ENCODE measurements at regions not wholly inside any gene's neighbourhood (a gene's known extent, or its start where the extent isn't known, plus 50 kb on each side); places are given as distances from the start of the nearest gene placed in this dataset.

DNA sequence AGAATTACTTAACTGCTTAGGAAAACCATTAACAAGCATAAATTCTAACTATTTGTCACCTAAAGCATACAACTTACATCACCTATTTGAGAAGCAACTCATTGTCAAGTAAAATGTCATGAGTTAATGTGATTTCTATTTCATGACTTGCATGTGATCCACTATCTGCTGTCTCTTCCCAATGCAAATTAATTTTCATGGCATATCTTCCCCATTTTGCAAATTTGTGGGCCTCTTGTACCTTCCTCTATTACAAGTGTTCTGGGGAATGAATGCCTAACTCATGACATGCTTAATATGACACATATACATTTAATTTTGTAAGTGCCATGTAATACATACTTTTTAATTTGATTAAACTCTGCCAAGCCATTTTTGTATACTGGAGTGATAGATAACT is 81.1 kb upstream of the EDNRB start:
- no peaks in the 10 kb centered on the region for H3K36me3 ChIP-seq (replicated peaks in 1 of 2; ENCODE audit: control insufficient read depth in 1 of 2, insufficient read depth in 2 of 2, low read length in 2 of 2)
- H3K27me3 Mint-ChIP-seq (ENCODE audit: low read depth in 3 of 3), result peaks cover 0 to 2% (median under 1%) of the 10 kb centered on the region in 3 donors
- no peak overlapping the region for H3K4me3 ChIP-seq (replicated peaks in 1 of 3; ENCODE audit: low read depth in 2 of 3, low read length in 3 of 3)
- no peak for DNase-seq
- H3K4me2 ChIP-seq (replicated peaks; ENCODE audit: extremely low read depth, low read length, poor library complexity, severe bottlenecking), result no peak overlapping the region
- intact Hi-C loops (cut with micrococcal nuclease), result no loop called here
- no peaks in the 10 kb centered on the region for H3K27me3 ChIP-seq (ENCODE audit: control insufficient read depth in 2 of 2, insufficient read depth in 2 of 2, low read length in 2 of 2)
- H3K4me1 ChIP-seq (ENCODE audit: control insufficient read depth in 1 of 2, insufficient read depth in 2 of 2, low read length in 2 of 2), result no peaks in the 10 kb centered on the region
- TF ChIP-seq, protein P1, sequence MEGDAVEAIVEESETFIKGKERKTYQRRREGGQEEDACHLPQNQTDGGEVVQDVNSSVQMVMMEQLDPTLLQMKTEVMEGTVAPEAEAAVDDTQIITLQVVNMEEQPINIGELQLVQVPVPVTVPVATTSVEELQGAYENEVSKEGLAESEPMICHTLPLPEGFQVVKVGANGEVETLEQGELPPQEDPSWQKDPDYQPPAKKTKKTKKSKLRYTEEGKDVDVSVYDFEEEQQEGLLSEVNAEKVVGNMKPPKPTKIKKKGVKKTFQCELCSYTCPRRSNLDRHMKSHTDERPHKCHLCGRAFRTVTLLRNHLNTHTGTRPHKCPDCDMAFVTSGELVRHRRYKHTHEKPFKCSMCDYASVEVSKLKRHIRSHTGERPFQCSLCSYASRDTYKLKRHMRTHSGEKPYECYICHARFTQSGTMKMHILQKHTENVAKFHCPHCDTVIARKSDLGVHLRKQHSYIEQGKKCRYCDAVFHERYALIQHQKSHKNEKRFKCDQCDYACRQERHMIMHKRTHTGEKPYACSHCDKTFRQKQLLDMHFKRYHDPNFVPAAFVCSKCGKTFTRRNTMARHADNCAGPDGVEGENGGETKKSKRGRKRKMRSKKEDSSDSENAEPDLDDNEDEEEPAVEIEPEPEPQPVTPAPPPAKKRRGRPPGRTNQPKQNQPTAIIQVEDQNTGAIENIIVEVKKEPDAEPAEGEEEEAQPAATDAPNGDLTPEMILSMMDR (IDR thresholded peaks at IDR 0.05), result no peak
- peaks cover 0 to 14% (median 4%) of the 10 kb centered on the region in 7 donors for H3K9me3 Mint-ChIP-seq
- H3K36me3 Mint-ChIP-seq, result no peaks in the 10 kb centered on the region
- H3K9ac ChIP-seq (ENCODE audit: insufficient read depth, low read length, poor library complexity, severe bottlenecking), result no peak overlapping the region
- no peak overlapping the region for H3K4me3 Mint-ChIP-seq
- no peak overlapping the region for H3K27ac ChIP-seq (ENCODE audit: low read depth in 1 of 2, low read length in 2 of 2)
- H2AFZ ChIP-seq (ENCODE audit: insufficient read depth, low read depth, low read length, poor library complexity, severe bottlenecking), result no peak overlapping the region
- no peaks in the 10 kb centered on the region for H3K4me1 Mint-ChIP-seq
- no peak overlapping the region for H3K27ac Mint-ChIP-seq
- H3K79me2 ChIP-seq (ENCODE audit: insufficient read depth, low read length), result no peaks in the 10 kb centered on the region
- no peaks in the 10 kb centered on the region for H4K20me1 ChIP-seq (ENCODE audit: insufficient read depth, low read length)
- no peaks in the 10 kb centered on the region for H3K9me3 ChIP-seq (replicated peaks in 1 of 2; ENCODE audit: control insufficient read depth in 1 of 2, insufficient read depth in 1 of 2, low read length in 2 of 2)

DNA sequence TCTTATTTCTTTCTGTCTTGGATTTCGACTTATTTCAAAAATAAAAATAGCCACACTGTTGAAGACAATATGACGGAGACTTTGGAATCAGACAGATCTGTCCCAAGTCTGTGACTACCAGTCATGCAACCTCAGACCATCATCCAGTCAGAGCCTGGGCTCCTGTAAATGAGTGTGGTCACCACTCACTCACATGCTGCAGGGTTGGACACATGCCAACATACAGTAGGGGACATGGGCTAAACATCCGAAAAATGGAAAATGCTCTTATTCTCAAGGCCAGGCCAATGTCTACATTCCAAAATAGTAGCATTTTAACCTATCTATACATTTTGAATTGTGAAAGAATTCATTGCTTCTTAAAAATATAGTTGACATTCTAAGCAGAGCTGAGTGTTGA is 75.5 kb upstream of the EDNRB start:
- Histone ChIP-seq H3K27me3 (ENCODE audit: control insufficient read depth in 2 of 2, insufficient read depth in 2 of 2, low read length in 2 of 2) (no peaks in the 10 kb centered on the region), H3K4me2 (replicated peaks; ENCODE audit: extremely low read depth, low read length, poor library complexity, severe bottlenecking) (no peak overlapping the region), H3K4me3 (replicated peaks in 1 of 3; ENCODE audit: low read depth in 2 of 3, low read length in 3 of 3) (no peak overlapping the region), H3K9ac (ENCODE audit: insufficient read depth, low read length, poor library complexity, severe bottlenecking) (no peak overlapping the region), H3K27ac (ENCODE audit: low read depth in 1 of 2, low read length in 2 of 2) (no peak overlapping the region), H2AFZ (ENCODE audit: insufficient read depth, low read depth, low read length, poor library complexity, severe bottlenecking) (no peak overlapping the region), H3K36me3 (replicated peaks in 1 of 2; ENCODE audit: control insufficient read depth in 1 of 2, insufficient read depth in 2 of 2, low read length in 2 of 2) (no peaks in the 10 kb centered on the region), H4K20me1 (ENCODE audit: insufficient read depth, low read length) (no peaks in the 10 kb centered on the region), H3K79me2 (ENCODE audit: insufficient read depth, low read length) (no peaks in the 10 kb centered on the region), H3K9me3 (replicated peaks in 1 of 2; ENCODE audit: control insufficient read depth in 1 of 2, insufficient read depth in 1 of 2, low read length in 2 of 2) (no peaks in the 10 kb centered on the region), H3K4me1 (ENCODE audit: control insufficient read depth in 1 of 2, insufficient read depth in 2 of 2, low read length in 2 of 2) (no peaks in the 10 kb centered on the region)
- Mint-ChIP-seq H3K36me3 (no peaks in the 10 kb centered on the region), H3K4me1 (no peaks in the 10 kb centered on the region), H3K9me3 (peaks cover 0 to 3% (median 0%) of the 10 kb centered on the region in 7 donors), H3K4me3 (no peak overlapping the region), H3K27ac (no peak overlapping the region), H3K27me3 (ENCODE audit: low read depth in 3 of 3) (peaks cover 0 to 3% (median 1%) of the 10 kb centered on the region in 3 donors)
- no peak for DNase-seq
- TF ChIP-seq, protein P1 (IDR thresholded peaks at IDR 0.05), result no peak
- WGBS (ENCODE audit: insufficient coverage), result 100% methylated on average over 2 of the region's 3 CpGs
- intact Hi-C loops (cut with micrococcal nuclease), result no loop called here
